A549 (cell line): ENCODE measurements at regions not wholly inside any gene's neighbourhood (a gene's known extent, or its start where the extent isn't known, plus 50 kb on each side); places are given as distances from the start of the nearest gene placed in this dataset.

Source experiments
- ATAC-seq, 2 experiments: fragments of 200-7000 bp in 1 of 2; fragments of >200 bp in 1 of 2; cut with Nextera tagmentation in 1 of 2; cut with Tn5 transposase in 1 of 2; 3 replicates each; pipeline versions ENCODE4 v1.8.0 to v1.9.1; 2018 to 2020; ENCODE audit warnings: mild to moderate bottlenecking in 1 of 2, moderate library complexity in 1 of 2
- CTCF ChIA-PET: fragments of 300-600 bp; sonication (Branson Sonifier 250); formaldehyde crosslinking; extraction: SDS; loops from one replicate; lab custom pipeline; 2021; ENCODE audit warnings: antibody characterized with exemption, inconsistent platforms; lab: Yijun Ruan, JAX
- POLR2A ChIA-PET: fragments of 350-600 bp; formaldehyde crosslinking; extraction: SDS; loops from one replicate; lab custom pipeline; 2021; ENCODE audit warnings: antibody characterized with exemption, inconsistent platforms; lab: Yijun Ruan, JAX
- DNase-seq, 2 experiments: peaks; one replicate each; pipeline versions ENCODE4 v3.0.0 to v3.0.0-alpha.2; 2011 to 2016; ENCODE audit warnings: low read depth in 1 of 2, low spot score in 1 of 2
- FAIRE-seq: peaks from 2 replicates; lab custom pipeline; 2011; peaks lifted over from hg19 to GRCh38; lab: Jason Lieb, UNC
- H3K27ac ChIP-seq, 2 experiments: fragments of >200 bp; sonication (Bioruptor Twin); formaldehyde crosslinking; 3 replicates each; pipeline ENCODE4 v1.5.1; 2016 to 2017
- H3K4me1 ChIP-seq: fragments of >200 bp; sonication (Bioruptor Twin); formaldehyde crosslinking; 3 replicates; pipeline ENCODE4 v1.6.1; 2016
- H3K4me2 ChIP-seq: fragments of >200 bp; sonication (Bioruptor Twin); formaldehyde crosslinking; 3 replicates; pipeline ENCODE4 v1.6.1; 2016
- H3K4me3 ChIP-seq: fragments of >200 bp; sonication (Bioruptor Twin); formaldehyde crosslinking; 3 replicates; pipeline ENCODE4 v1.5.1; 2016
- H3K9me3 ChIP-seq: fragments of >200 bp; sonication (Bioruptor Twin); formaldehyde crosslinking; 3 replicates; pipeline ENCODE4 v1.6.1; 2016
- ATOH8 ChIP-seq: fragments of 250-450 bp; sonication (Bioruptor Pico); IDR thresholded peaks from 2 replicates; pipeline ENCODE4 v1.5.0; 2020; ENCODE audit warnings: low read depth, mild to moderate bottlenecking, moderate library complexity
- BHLHE40 ChIP-seq: IDR thresholded peaks from 2 replicates; pipeline ENCODE4 v1.6.1; 2012; ENCODE audit warnings: low read depth, low read length, inconsistent platforms
- CBX2 ChIP-seq: fragments of 200-600 bp; sonication (generic); IDR thresholded peaks from 2 replicates; pipeline ENCODE4 v1.6.1; 2016; ENCODE audit warnings: low read depth, mild to moderate bottlenecking, borderline replicate concordance
- CEBPB ChIP-seq, 2 experiments: fragments of >200 bp in 1 of 2; sonication (Bioruptor Twin) in 1 of 2; formaldehyde crosslinking in 1 of 2; IDR thresholded peaks; 2 replicates each; pipeline ENCODE4 v1.6.1; 2012 to 2016
- CTCF ChIP-seq: fragments of >200 bp; sonication (Bioruptor Twin); formaldehyde crosslinking; IDR thresholded peaks from 3 replicates; pipeline ENCODE4 v1.5.1; 2016
- ESRRA ChIP-seq: fragments of 150-350 bp; IDR thresholded peaks from 2 replicates; pipeline ENCODE4 v1.6.1; 2014; ENCODE audit warnings: mild to moderate bottlenecking, low read length, borderline replicate concordance
- FOSL2 ChIP-seq, 2 experiments: fragments of 450-650 bp in 1 of 2; fragments of >200 bp in 1 of 2; sonication (Bioruptor Twin) in 1 of 2; formaldehyde crosslinking; IDR thresholded peaks; 2 replicates each; pipeline versions ENCODE4 v1.5.0 to v1.6.1; 2016 to 2020; ENCODE audit warnings: mild to moderate bottlenecking in 1 of 2, moderate library complexity in 1 of 2
- GATA3 ChIP-seq: IDR thresholded peaks from 2 replicates; pipeline ENCODE4 v1.6.1; 2012; ENCODE audit warnings: borderline replicate concordance
- HDAC2 ChIP-seq: fragments of 200-600 bp; sonication (generic); IDR thresholded peaks from 2 replicates; pipeline ENCODE4 v1.6.1; 2016
- HES2 ChIP-seq: fragments of >200 bp; sonication (Bioruptor Twin); formaldehyde crosslinking; IDR thresholded peaks from 2 replicates; pipeline ENCODE4 v1.6.1; 2016
- HEYL ChIP-seq: fragments of 250-450 bp; sonication (Bioruptor Pico); IDR thresholded peaks from 2 replicates; pipeline ENCODE4 v1.8.0; 2021; ENCODE audit warnings: mild to moderate bottlenecking, moderate library complexity
- HMGXB4 ChIP-seq: fragments of 250-450 bp; sonication (Bioruptor Pico); IDR thresholded peaks from 2 replicates; pipeline ENCODE4 v1.5.0; 2021; ENCODE audit warnings: mild to moderate bottlenecking, moderate library complexity, borderline replicate concordance
- HOXB13 ChIP-seq: fragments of 250-450 bp; sonication (Bioruptor Pico); IDR thresholded peaks from 2 replicates; pipeline ENCODE4 v1.5.0; 2020; ENCODE audit warnings: low read depth, mild to moderate bottlenecking, moderate library complexity
- JUN ChIP-seq, 2 experiments: fragments of >200 bp; sonication (Bioruptor Twin); formaldehyde crosslinking; IDR thresholded peaks; 2 replicates in 1 of 2; 3 replicates in 1 of 2; pipeline ENCODE4 v1.6.1; 2016 to 2017
- KDM1A ChIP-seq: fragments of 200-600 bp; sonication (generic); IDR thresholded peaks from 2 replicates; pipeline ENCODE4 v1.6.1; 2016; ENCODE audit warnings: low read depth, mild to moderate bottlenecking
- KDM5A ChIP-seq: fragments of 200-600 bp; sonication (generic); IDR thresholded peaks from 2 replicates; pipeline ENCODE4 v1.6.1; 2016; ENCODE audit warnings: antibody characterized with exemption, mild to moderate bottlenecking
- MAZ ChIP-seq: fragments of 150-350 bp; IDR thresholded peaks from 2 replicates; pipeline ENCODE4 v1.6.1; 2014; ENCODE audit warnings: antibody characterized with exemption, low read depth, low read length, borderline replicate concordance
- NFE2L2 ChIP-seq: fragments of 150-350 bp; conservative IDR thresholded peaks from 2 replicates; pipeline ENCODE4 v1.6.1; 2014; ENCODE audit warnings: low read length
- NR3C1 ChIP-seq: fragments of >200 bp; sonication (Bioruptor Twin); formaldehyde crosslinking; IDR thresholded peaks from 3 replicates; pipeline ENCODE4 v1.6.1; 2017
- PBX3 ChIP-seq: IDR thresholded peaks from 2 replicates; pipeline ENCODE4 v1.6.1; 2012
- RAD21 ChIP-seq, 2 experiments: fragments of >200 bp in 1 of 2; sonication (Bioruptor Twin) in 1 of 2; formaldehyde crosslinking in 1 of 2; IDR thresholded peaks in 1 of 2; conservative IDR thresholded peaks in 1 of 2; 2 replicates in 1 of 2; 3 replicates in 1 of 2; pipeline ENCODE4 v1.6.1; 2012 to 2018; ENCODE audit warnings: inconsistent platforms in 1 of 2
- SMC3 ChIP-seq: fragments of >200 bp; sonication (Bioruptor Twin); formaldehyde crosslinking; IDR thresholded peaks from 3 replicates; pipeline ENCODE4 v1.6.1; 2018; ENCODE audit warnings: inconsistent platforms
- TFCP2L1 ChIP-seq: fragments of 250-450 bp; sonication (Bioruptor Pico); IDR thresholded peaks from 2 replicates; pipeline ENCODE4 v1.5.0; 2021; ENCODE audit warnings: mild to moderate bottlenecking
- TP53 ChIP-seq: fragments of 250-450 bp; sonication (Bioruptor Pico); IDR thresholded peaks from 2 replicates; pipeline ENCODE4 v1.5.0; 2021; ENCODE audit warnings: mild to moderate bottlenecking, moderate library complexity
- USF2 ChIP-seq: fragments of 450-650 bp; IDR thresholded peaks from 2 replicates; pipeline ENCODE4 v1.6.1; 2014; ENCODE audit warnings: antibody characterized with exemption
- ZSCAN20 ChIP-seq: fragments of 250-450 bp; sonication (Bioruptor Pico); IDR thresholded peaks from 2 replicates; pipeline ENCODE4 v1.8.0; 2022; ENCODE audit warnings: mild to moderate bottlenecking, moderate library complexity
- WGBS: methylation state at CpG from one replicate; pipeline ENCODE4 v1.1.6; 2017; ENCODE audit errors: missing lambda C conversion rate; 5-methylcytosine and 5-hydroxymethylcytosine counted together

- DNase-seq (no peak), FAIRE-seq (no peak), ATAC-seq (no peak)
- no peak overlapping the region for H3K4me3 ChIP-seq
- H3K4me1 ChIP-seq = no peaks in the 10 kb centered on the region
- peaks cover 2% of the 10 kb centered on the region; the same call in 1 of the 3 replicates for H3K9me3 ChIP-seq
- no peak overlapping the region for H3K27ac ChIP-seq
- POLR2A ChIA-PET = no interaction called here
- no peak for TF ChIP-seq TFCP2L1 (CRISPR knock-in tag)
- TF ChIP-seq MAZ = no peak
- no peak for TF ChIP-seq FOSL2 (IDR thresholded peaks at IDR 0.05)
- no peak for TF ChIP-seq FOSL2 (CRISPR knock-in tag; IDR thresholded peaks at IDR 0.05)
- TF ChIP-seq ZSCAN20 = no peak
- no peak for TF ChIP-seq RAD21 (conservative IDR thresholded peaks at IDR 0.05 in 1 of 2, IDR thresholded peaks at IDR 0.05 in 1 of 2)
- TF ChIP-seq ESRRA = no peak
- no peak for TF ChIP-seq NR3C1
- no peak for TF ChIP-seq JUN (IDR thresholded peaks at IDR 0.05)
- no peak for TF ChIP-seq CEBPB (IDR thresholded peaks at IDR 0.05)
- no peak for TF ChIP-seq NFE2L2
- TF ChIP-seq KDM5A = no peak
- TF ChIP-seq HDAC2 = no peak
- TF ChIP-seq HEYL (CRISPR knock-in tag) = no peak
- no peak for TF ChIP-seq HMGXB4
- TF ChIP-seq USF2 = no peak
- TF ChIP-seq ATOH8 (CRISPR knock-in tag) = no peak
- TF ChIP-seq KDM1A = no peak
- no peak for TF ChIP-seq TP53 (CRISPR knock-in tag)
- no peak for TF ChIP-seq CBX2
- H3K4me2 ChIP-seq = no peak overlapping the region
- WGBS = 6% methylated on average over 3 of the region's 3 CpGs
- CTCF ChIA-PET = interaction anchor here (1.0 kb wide), 1 partner anchor 16 kb away, joined by 3 read pairs; no protein-coding TSS in a partner anchor
These were observed 369.4 kb upstream of the AJAP1 start for GRCh38 chr1:4284976-4285375.

GRCh38 chr1:4292861-4293260 lies 361.5 kb upstream of the AJAP1 start:
- CTCF ChIA-PET = no interaction called here
- FAIRE-seq (no peak), ATAC-seq (no peak), DNase-seq (no peak)
- WGBS = 32% methylated on average over 8 of the region's 8 CpGs
- H3K27ac ChIP-seq = no peak overlapping the region
- H3K4me3 ChIP-seq = no peak overlapping the region
- POLR2A ChIA-PET = no interaction called here
- TF ChIP-seq SMC3 = no peak
- TF ChIP-seq HES2 = no peak
- no peak for TF ChIP-seq GATA3
- no peak for TF ChIP-seq HEYL (CRISPR knock-in tag)
- no peak for TF ChIP-seq JUN (IDR thresholded peaks at IDR 0.05)
- TF ChIP-seq ESRRA = no peak
- no peak for TF ChIP-seq BHLHE40
- TF ChIP-seq TP53 (CRISPR knock-in tag) = no peak
- TF ChIP-seq CTCF = no peak
- TF ChIP-seq PBX3 = no peak
- TF ChIP-seq HOXB13 (CRISPR knock-in tag) = no peak
- TF ChIP-seq HDAC2 = no peak
- no peaks in the 10 kb centered on the region for H3K9me3 ChIP-seq
- H3K4me2 ChIP-seq = no peak overlapping the region
- no peaks in the 10 kb centered on the region for H3K4me1 ChIP-seq
